SJSA1 (cell line): ENCODE measurements at regions not wholly inside any gene's neighbourhood (a gene's known extent, or its start where the extent isn't known, plus 50 kb on each side); places are given as distances from the start of the nearest gene placed in this dataset.
"Not testable (repeated sequence)": the region's sequence is repeated elsewhere in the genome, so short reads cannot be mapped to it uniquely, and the experiment has no call there.

ENCODE experiments used
- DNase-seq, 2 experiments: peaks; one replicate each; pipeline ENCODE4 v3.0.0-alpha.2; 2015 to 2020; ENCODE audit warnings: low spot score in 2 of 2, low read depth in 1 of 2
- H3K27ac ChIP-seq: fragments of 250-450 bp; sonication (Bioruptor Pico); 2 replicates; pipeline ENCODE4 v1.5.1; 2020; ENCODE audit warnings: mild to moderate bottlenecking, moderate library complexity
- H3K27me3 ChIP-seq: fragments of 250-450 bp; sonication (Bioruptor Pico); replicated peaks from 2 replicates; pipeline ENCODE4 v1.5.1; 2020; ENCODE audit warnings: mild to moderate bottlenecking, moderate library complexity
- H3K36me3 ChIP-seq: fragments of 250-450 bp; sonication (Bioruptor Pico); 2 replicates; pipeline ENCODE4 v1.5.1; 2020; ENCODE audit warnings: mild to moderate bottlenecking
- H3K4me1 ChIP-seq: fragments of 250-450 bp; sonication (Bioruptor Pico); replicated peaks from 2 replicates; pipeline ENCODE4 v1.6.1; 2021; ENCODE audit warnings: mild to moderate bottlenecking
- H3K4me3 ChIP-seq: fragments of 250-450 bp; sonication (Bioruptor Pico); 2 replicates; pipeline ENCODE4 v1.5.1; 2020; ENCODE audit warnings: mild to moderate bottlenecking
- H3K9me3 ChIP-seq: fragments of 250-450 bp; sonication (Bioruptor Pico); replicated peaks from 2 replicates; pipeline ENCODE4 v1.5.1; 2020; ENCODE audit warnings: mild to moderate bottlenecking

DNA sequence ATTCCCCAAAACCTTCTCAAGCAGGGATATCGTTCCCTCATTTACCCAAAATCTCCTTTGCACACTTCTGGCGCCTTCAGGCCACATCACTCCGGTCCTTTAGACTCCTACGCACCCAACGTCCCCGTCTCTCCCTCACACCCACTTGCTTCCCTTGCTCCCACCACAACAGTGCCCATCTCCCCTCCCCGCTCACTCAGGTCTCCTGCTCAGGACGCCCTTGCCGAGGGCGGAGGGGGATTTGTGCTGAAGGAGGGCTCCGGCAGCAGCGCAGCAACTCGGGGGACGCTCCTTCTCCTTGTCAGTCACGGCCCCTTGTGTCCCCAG is 71.6 kb downstream of the PCMTD2 start:
- not testable (repeated sequence) for DNase-seq, H3K4me1 ChIP-seq, H3K9me3 ChIP-seq, H3K36me3 ChIP-seq, H3K4me3 ChIP-seq, H3K27me3 ChIP-seq, H3K27ac ChIP-seq

- H3K36me3 ChIP-seq, H3K27ac ChIP-seq, H3K4me1 ChIP-seq, H3K27me3 ChIP-seq, H3K9me3 ChIP-seq, H3K4me3 ChIP-seq: not testable (repeated sequence)
- peak in 1 of 2 experiments; percentile 17 for DNase-seq
These were observed 72.2 kb downstream of the PCMTD2 start for GRCh38 chr20:64327550-64328317.

GRCh38 chr20:64328595-64329250 is 73.2 kb downstream of the PCMTD2 start:
- not testable (repeated sequence) for DNase-seq, H3K27ac ChIP-seq, H3K4me1 ChIP-seq, H3K9me3 ChIP-seq, H3K36me3 ChIP-seq, H3K4me3 ChIP-seq, H3K27me3 ChIP-seq

DNA sequence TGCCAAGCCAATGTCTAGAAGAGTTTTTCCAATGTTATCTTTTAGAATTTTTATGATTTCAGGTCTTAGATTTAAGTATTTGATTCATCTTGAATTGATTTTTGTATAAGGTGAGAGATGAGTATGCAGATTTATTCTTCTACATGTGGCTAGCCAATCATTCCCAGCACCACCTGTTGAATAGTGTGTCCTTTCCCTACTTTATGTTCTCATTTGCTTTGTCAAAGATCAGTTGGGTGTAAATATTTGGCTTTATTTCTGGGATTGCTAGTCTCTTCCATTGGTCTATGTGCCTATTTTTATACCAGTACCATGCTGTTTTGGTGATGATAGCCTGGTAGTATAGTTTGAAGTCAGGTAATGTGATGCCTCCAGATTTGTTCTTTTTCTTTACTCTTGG is 77.1 kb downstream of the PCMTD2 start:
- H3K4me1 ChIP-seq, H3K27ac ChIP-seq, H3K9me3 ChIP-seq, H3K27me3 ChIP-seq, H3K36me3 ChIP-seq, DNase-seq, H3K4me3 ChIP-seq: not testable (repeated sequence)
